LNCAP (cell line): ENCODE measurements at regions not wholly inside any gene's neighbourhood (a gene's known extent, or its start where the extent isn't known, plus 50 kb on each side); places are given as distances from the start of the nearest gene placed in this dataset.

Source experiments
- TF ChIP-seq, protein P1 (sequence below): fragments of 450-650 bp; IDR thresholded peaks from 2 replicates; pipeline ENCODE4 v1.5.1; 2017; ENCODE audit warnings: mild to moderate bottlenecking

GRCh38 chr6:121951123-121951522 is 448.3 kb upstream of the HSF2 start:
- TF ChIP-seq, protein P1, sequence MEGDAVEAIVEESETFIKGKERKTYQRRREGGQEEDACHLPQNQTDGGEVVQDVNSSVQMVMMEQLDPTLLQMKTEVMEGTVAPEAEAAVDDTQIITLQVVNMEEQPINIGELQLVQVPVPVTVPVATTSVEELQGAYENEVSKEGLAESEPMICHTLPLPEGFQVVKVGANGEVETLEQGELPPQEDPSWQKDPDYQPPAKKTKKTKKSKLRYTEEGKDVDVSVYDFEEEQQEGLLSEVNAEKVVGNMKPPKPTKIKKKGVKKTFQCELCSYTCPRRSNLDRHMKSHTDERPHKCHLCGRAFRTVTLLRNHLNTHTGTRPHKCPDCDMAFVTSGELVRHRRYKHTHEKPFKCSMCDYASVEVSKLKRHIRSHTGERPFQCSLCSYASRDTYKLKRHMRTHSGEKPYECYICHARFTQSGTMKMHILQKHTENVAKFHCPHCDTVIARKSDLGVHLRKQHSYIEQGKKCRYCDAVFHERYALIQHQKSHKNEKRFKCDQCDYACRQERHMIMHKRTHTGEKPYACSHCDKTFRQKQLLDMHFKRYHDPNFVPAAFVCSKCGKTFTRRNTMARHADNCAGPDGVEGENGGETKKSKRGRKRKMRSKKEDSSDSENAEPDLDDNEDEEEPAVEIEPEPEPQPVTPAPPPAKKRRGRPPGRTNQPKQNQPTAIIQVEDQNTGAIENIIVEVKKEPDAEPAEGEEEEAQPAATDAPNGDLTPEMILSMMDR, result no peak

- TF ChIP-seq, protein P1, result no peak
These were observed 447.5 kb upstream of the HSF2 start for GRCh38 chr6:121951918-121952379.

DNA sequence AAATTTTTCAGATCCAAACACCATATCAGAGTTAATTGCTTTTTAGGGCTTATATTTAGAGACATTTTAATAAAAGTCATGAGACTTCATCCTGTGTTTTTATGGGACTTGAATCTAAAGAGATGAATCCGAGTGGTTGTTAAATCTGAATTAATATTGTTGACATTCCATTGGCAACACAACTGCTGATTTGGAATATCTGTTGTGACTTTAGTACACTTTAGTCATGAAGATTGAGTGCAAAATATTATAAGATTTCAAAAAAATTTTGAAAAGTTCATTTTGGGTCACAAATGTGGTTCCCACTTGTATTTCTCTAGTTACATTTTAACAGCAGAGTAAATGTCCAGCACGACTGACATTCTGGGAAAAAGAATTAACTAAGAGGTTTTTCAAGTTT is 442.7 kb upstream of the HSF2 start:
- TF ChIP-seq, protein P1, result no peak

DNA sequence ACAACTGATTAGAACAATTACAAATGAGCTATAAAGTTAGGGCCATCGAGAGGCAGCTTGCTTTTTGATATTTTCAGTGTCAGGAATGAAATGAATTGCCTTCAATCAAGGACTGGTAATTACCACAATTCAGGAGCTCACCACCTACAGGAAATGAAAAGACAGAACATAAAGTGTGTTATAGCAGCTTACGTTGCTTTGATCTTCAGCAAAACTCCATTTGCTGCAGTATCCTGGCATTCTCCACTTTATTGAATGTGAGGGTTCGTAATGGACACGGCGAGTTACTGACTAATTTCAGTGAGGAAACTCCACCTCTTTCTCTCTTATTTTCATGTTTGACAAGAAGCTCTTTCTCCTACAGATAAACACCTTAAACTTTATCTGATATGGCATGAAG is 440.0 kb upstream of the HSF2 start:
- TF ChIP-seq, protein P1, result no peak

GRCh38 chr6:121961619-121962125 is 437.8 kb upstream of the HSF2 start:
- TF ChIP-seq, protein P1, result no peak

GRCh38 chr6:121963826-121964225 is 435.6 kb upstream of the HSF2 start:
- TF ChIP-seq, protein P1, result no peak

- TF ChIP-seq, protein P1, result no peak
These were observed 433.7 kb upstream of the HSF2 start for GRCh38 chr6:121965739-121966138.

DNA sequence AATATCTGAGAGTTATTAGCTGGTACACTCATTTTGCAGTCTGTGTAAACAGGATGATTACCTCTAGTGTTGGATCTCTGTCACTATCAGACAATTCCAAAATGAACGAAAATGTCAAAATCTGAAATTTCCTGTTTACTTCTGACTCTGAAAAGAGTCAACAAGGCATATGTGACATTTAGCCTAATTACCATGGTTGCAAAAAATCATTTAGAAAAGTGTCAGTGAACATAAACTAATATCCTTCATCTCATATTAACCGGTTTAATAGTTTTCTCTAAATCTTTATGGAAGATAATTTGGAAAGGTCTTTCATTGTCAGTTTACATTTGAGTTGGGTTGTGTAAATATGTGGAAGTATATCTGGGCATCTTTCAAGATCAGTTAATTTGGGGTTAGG is 431.8 kb upstream of the HSF2 start:
- TF ChIP-seq, protein P1, result no peak
